ENCODE measurements at regions not wholly inside any gene's neighbourhood (a gene's known extent, or its start where the extent isn't known, plus 50 kb on each side); places are given as distances from the start of the nearest gene placed in this dataset.
"Not testable (repeated sequence)": the region's sequence is repeated elsewhere in the genome, so short reads cannot be mapped to it uniquely, and the experiment has no call there.

- CTCF ChIA-PET (ENCODE audit: unreplicated experiment); H3K9me3 ChIP-seq (ENCODE audit: low read length); H3K79me2 ChIP-seq (ENCODE audit: insufficient read depth, low read depth, low read length); POLR2A ChIA-PET; H3K4me3 ChIP-seq (ENCODE audit: low read depth, low read length, poor library complexity, severe bottlenecking); H3K36me3 ChIP-seq (ENCODE audit: insufficient read depth, low read length); BruUV-seq (replicated peaks); H3K9me2 ChIP-seq (ENCODE audit: insufficient read depth, low read length); H3K4me1 ChIP-seq (ENCODE audit: insufficient read depth, low read length, poor library complexity, severe bottlenecking); H4K20me1 ChIP-seq (ENCODE audit: insufficient read depth, low read length); intact Hi-C loops (cut with micrococcal nuclease; ENCODE audit: unreplicated experiment); H3K4me2 ChIP-seq (ENCODE audit: low read length); H2AFZ ChIP-seq (ENCODE audit: low read length); DNase-seq (ENCODE audit: low spot score); H3K27ac ChIP-seq (ENCODE audit: low read depth, low read length, poor library complexity, severe bottlenecking): not testable (repeated sequence)
Measured at GRCh38 chr4:123005126-123005525, 82.7 kb upstream of the NUDT6 start.

- no peak for TF ChIP-seq CTCF (conservative IDR thresholded peaks at IDR 0.05; ENCODE audit: low read length)
- TF ChIP-seq EZH2phosphoT487 (IDR thresholded peaks at IDR 0.05; ENCODE audit: borderline replicate concordance, low read depth, low read length) = no peak
Measured at GRCh38 chr4:123007679-123008078, 85.3 kb upstream of the NUDT6 start.

GRCh38 chr4:123012416-123012815, 90.0 kb upstream of the NUDT6 start:
- H3K36me3 ChIP-seq (ENCODE audit: insufficient read depth, low read length); H2AFZ ChIP-seq (ENCODE audit: low read length); H4K20me1 ChIP-seq (ENCODE audit: insufficient read depth, low read length); H3K9me3 ChIP-seq (ENCODE audit: low read length); CTCF ChIA-PET (ENCODE audit: unreplicated experiment); H3K4me3 ChIP-seq (ENCODE audit: low read depth, low read length, poor library complexity, severe bottlenecking); H3K4me1 ChIP-seq (ENCODE audit: insufficient read depth, low read length, poor library complexity, severe bottlenecking); H3K79me2 ChIP-seq (ENCODE audit: insufficient read depth, low read depth, low read length); intact Hi-C loops (cut with micrococcal nuclease; ENCODE audit: unreplicated experiment); POLR2A ChIA-PET; H3K4me2 ChIP-seq (ENCODE audit: low read length); DNase-seq (ENCODE audit: low spot score); BruUV-seq (replicated peaks); H3K9me2 ChIP-seq (ENCODE audit: insufficient read depth, low read length); H3K27ac ChIP-seq (ENCODE audit: low read depth, low read length, poor library complexity, severe bottlenecking): not testable (repeated sequence)

More at GRCh38 chr4:123007679-123008078, 85.3 kb upstream of the NUDT6 start:
- DNase-seq (ENCODE audit: low spot score) = no peak
- no peaks in the 10 kb centered on the region for H3K4me1 ChIP-seq (ENCODE audit: insufficient read depth, low read length, poor library complexity, severe bottlenecking)
- H4K20me1 ChIP-seq (ENCODE audit: insufficient read depth, low read length) = no peaks in the 10 kb centered on the region
- no peak overlapping the region for H3K4me2 ChIP-seq (ENCODE audit: low read length)
- no peaks in the 10 kb centered on the region for H3K9me2 ChIP-seq (ENCODE audit: insufficient read depth, low read length)
- no peak overlapping the region for H3K4me3 ChIP-seq (ENCODE audit: low read depth, low read length, poor library complexity, severe bottlenecking)
- intact Hi-C loops (cut with micrococcal nuclease; ENCODE audit: unreplicated experiment) = no loop called here
- H3K27ac ChIP-seq (ENCODE audit: low read depth, low read length, poor library complexity, severe bottlenecking) = no peak overlapping the region
- no peaks in the 10 kb centered on the region for H3K79me2 ChIP-seq (ENCODE audit: insufficient read depth, low read depth, low read length)
- no TSS peak for BruUV-seq (replicated peaks)
- H3K36me3 ChIP-seq (ENCODE audit: insufficient read depth, low read length) = 0 out of 2 replicates have a peak, but pooled peaks cover 5% of the 10 kb centered on the region
- peaks cover 9% of the 10 kb centered on the region; the same call in 1 of the 2 replicates for H3K9me3 ChIP-seq (ENCODE audit: low read length)
- H2AFZ ChIP-seq (ENCODE audit: low read length) = no peak overlapping the region
- POLR2A ChIA-PET = no interaction called here
- CTCF ChIA-PET (ENCODE audit: unreplicated experiment) = no interaction called here

- no peak for TF ChIP-seq CTCF (conservative IDR thresholded peaks at IDR 0.05; ENCODE audit: low read length)
- no peak for TF ChIP-seq EZH2phosphoT487 (IDR thresholded peaks at IDR 0.05; ENCODE audit: borderline replicate concordance, low read depth, low read length)
- no peaks in the 10 kb centered on the region for H3K79me2 ChIP-seq (ENCODE audit: insufficient read depth, low read depth, low read length)
- intact Hi-C loops (cut with micrococcal nuclease; ENCODE audit: unreplicated experiment) = no loop called here
- no peak for DNase-seq (ENCODE audit: low spot score)
- no peaks in the 10 kb centered on the region for H4K20me1 ChIP-seq (ENCODE audit: insufficient read depth, low read length)
- BruUV-seq (replicated peaks) = no TSS peak
- CTCF ChIA-PET (ENCODE audit: unreplicated experiment) = no interaction called here
- no peak overlapping the region for H2AFZ ChIP-seq (ENCODE audit: low read length)
- H3K4me3 ChIP-seq (ENCODE audit: low read depth, low read length, poor library complexity, severe bottlenecking) = no peak overlapping the region
- H3K27ac ChIP-seq (ENCODE audit: low read depth, low read length, poor library complexity, severe bottlenecking) = no peak overlapping the region
- H3K4me2 ChIP-seq (ENCODE audit: low read length) = no peak overlapping the region
- H3K36me3 ChIP-seq (ENCODE audit: insufficient read depth, low read length) = no peaks in the 10 kb centered on the region
- H3K9me2 ChIP-seq (ENCODE audit: insufficient read depth, low read length) = no peaks in the 10 kb centered on the region
- POLR2A ChIA-PET = interaction anchor here (0.5 to 1.0 kb wide), 4 partner anchors 12 to 691 kb away, joined by 3 to 5 read pairs (median 3); no protein-coding TSS in a partner anchor
- H3K4me1 ChIP-seq (ENCODE audit: insufficient read depth, low read length, poor library complexity, severe bottlenecking) = no peaks in the 10 kb centered on the region
- no peaks in the 10 kb centered on the region for H3K9me3 ChIP-seq (ENCODE audit: low read length)
Measured at GRCh38 chr4:123014038-123014437, 91.6 kb upstream of the NUDT6 start.

All from OCI-LY7 (cell line).